HG03108 (cell line): ENCODE measurements at regions not wholly inside any gene's neighbourhood (a gene's known extent, or its start where the extent isn't known, plus 50 kb on each side); places are given as distances from the start of the nearest gene placed in this dataset.

ENCODE experiments used
- ATAC-seq: cut with Tn5 transposase; IDR thresholded peaks from one replicate; pipeline ENCODE4 v1.9.1; 2021; ENCODE audit warnings: moderate library complexity; ENCODE audit not compliant: unreplicated experiment

DNA sequence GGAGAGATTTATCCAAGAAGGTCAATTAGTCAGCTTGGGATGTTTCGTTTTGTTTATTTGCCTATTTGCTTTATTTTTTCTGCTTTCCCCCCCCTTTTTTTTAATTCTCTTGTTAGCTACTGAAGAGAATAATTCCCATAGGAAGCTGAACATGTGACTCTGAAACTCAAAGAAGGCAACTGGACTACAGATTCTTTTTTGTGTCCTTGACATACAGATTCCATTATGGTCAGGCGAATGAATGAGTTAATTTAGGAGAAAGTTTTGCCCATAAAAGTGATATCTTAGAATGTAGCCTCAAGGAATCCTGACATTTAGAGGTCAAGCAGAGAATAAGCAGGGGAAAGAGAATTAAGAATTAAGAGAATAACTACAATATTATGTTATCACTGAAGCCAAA lies 514.2 kb upstream of the LINC00305 start:
- ATAC-seq = no peak

DNA sequence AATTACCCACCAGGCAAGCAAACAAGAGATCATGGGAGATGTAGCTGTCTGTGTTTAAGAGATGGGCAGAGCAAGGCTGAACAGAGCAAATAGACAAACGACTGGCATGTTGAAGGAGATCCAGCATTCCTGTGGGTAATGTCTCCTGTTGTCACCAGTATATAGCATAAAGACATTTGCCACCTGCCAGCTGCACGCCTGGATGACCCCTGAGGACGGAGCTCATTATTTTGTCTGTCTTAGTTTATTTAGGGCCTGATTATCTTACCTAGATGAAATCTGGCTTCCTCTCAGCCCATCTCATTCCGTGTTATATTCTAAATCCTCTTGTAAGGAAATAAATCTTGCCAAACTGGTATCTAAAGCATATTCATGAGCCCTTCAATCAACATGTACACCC lies 510.3 kb upstream of the LINC00305 start:
- no peak for ATAC-seq

DNA sequence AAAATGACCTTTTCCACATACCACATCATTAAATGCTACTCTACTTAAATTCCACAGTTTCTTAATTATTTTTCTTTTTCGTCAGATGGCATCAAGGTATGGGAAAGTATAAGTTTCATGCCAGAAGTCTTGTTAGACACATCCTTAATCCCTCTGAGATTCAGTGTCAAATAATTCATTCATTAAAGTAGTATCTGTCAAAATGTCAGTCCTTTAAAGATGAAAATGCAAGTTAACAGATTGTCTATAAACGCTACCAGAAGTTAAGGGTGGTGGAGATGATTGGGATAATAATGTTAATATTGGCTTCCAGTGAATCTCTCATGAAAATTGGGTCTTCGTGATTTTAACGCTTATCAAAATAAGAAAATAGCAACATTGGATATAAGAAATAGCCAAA lies 504.2 kb upstream of the LINC00305 start:
- ATAC-seq = no peak

DNA sequence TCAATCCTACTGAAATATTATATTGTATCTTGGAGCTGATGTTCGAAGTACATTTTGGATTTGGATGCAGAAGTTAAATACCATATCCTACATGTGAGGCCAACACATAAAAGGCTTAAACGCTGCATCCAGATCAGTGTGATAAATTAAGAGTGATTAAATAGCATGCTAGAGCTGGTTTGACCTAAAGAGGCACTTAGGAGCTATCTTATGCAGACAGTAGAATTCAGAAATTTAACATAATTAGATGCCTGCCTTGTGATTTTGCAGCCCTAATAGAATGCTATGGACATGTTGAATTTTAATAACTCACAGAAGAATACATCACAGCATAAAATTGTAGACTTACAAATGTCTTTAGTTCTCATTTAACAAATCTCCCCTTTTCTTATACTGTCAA lies 501.2 kb upstream of the LINC00305 start:
- no peak for ATAC-seq

DNA sequence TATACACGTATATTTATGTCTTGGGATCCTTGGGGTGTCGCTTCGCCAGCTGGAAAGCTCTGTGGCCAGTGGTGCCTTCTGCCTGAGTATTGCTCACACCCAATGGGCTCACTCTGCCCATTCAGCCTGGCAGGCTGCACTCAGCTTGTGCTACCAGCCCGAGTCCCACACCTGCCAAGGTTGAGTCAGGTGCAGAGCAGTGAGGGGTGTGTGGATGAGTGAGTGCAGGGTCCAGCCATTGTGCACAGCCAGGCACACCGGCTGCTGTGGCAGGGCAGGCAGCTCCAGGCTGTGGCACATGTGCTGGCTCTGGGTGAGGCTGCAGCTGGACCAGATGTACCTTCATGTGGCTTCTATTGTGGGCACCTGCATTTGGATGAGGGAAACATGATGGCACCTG lies 496.9 kb upstream of the LINC00305 start:
- ATAC-seq = no peak

DNA sequence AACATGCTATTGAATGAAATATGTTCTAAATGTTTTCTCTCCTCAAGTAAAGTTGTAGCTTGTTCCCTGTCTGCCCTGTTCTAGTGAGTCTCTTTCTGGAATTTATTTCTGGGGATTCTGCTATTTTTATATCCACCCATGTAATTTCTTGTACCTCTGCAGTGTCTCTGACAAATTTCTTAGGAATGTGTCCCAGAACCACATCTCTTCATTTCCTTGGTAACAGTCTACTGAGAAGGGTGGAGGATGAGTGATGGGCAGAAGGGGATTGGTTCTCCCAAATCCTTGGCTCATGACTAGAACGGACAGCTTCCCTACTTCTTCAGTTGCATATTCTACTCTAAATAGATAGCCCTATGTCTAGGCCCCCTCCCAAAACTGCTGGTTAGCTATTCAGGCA lies 490.6 kb upstream of the LINC00305 start:
- no peak for ATAC-seq

DNA sequence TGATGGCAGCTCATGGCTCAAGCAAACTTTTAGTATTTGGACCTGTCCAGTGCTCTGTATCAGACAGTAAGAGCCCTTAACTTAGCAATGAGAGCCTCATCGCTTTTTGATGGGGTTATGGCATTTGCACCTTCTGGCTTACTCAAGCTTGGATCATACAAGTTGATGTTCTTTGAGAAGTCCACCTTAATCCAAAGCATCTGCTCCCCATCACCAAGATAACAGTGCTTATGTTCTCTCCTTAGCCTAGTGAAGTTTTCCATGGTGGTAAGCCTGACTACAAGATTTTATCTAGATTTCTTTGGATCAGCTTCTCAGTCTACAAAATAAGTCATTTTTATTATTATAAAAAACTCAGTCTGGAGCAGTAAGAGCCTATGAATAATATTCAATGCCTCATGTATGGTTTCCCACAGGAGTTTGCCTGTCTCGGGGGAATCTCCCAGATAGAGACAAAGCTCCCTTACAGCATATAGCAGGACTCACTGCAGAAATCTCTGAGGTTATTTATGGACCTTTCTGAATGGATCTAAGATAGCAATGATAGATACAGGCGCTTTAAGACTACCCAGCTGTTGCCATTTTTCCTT lies 472.2 kb upstream of the LINC00305 start:
- no peak for ATAC-seq

DNA sequence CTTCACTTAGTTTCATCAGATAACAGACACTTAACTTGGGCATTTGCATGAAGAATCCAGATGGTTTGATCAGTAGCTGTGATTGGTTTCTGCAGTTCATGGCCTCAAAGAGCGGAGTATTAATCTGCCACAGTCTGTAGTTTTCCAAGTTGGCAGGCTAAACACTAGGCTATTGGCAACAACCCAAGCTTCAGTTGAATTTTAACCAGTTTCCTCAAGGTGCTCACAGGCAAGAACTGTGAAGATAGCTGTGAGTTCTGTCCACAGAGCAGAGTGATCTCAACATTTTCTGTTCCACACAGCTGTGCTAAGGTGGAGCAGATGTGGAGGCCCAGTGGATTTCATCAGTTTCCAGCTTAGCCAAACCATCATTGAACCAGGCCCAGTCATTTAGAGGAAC lies 469.5 kb upstream of the LINC00305 start:
- no peak for ATAC-seq

DNA sequence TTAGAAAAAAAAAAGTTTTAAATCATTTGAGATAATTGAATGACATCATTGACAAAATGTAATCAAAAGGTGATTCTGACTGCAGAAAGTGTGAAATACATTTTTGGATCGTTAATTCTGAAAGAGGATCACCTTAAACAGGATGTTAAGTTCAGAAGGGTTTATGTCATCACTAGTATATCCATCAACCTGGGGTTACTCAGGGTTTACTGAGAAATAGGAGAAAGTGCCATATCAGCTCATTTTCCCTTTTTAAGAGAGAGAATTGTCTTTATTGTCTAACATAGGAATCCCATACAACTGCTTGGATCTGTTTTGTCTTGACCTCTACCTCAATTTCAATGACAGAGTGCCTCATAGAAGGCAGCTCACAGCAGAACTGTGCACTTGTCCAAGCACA lies 466.1 kb upstream of the LINC00305 start:
- no peak for ATAC-seq

DNA sequence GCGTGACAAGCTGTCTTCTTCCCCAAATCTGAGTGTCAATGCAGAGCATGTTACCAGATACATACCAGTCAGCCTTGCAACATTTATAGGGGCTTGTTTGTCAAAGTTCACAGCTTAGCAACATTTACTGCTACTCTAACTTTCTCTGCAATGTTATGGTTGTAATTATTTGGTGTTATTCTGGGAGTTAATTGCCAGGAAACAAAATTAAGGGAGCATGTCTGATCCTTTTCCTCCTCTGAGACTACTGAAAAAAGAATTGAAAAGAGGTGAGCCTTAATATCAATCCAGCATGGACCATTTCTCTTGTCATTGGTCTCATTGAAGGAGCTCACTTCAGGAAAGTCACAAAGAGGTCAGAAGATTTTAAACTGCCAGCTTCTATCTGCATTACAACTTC lies 465.6 kb upstream of the LINC00305 start:
- ATAC-seq = no peak

DNA sequence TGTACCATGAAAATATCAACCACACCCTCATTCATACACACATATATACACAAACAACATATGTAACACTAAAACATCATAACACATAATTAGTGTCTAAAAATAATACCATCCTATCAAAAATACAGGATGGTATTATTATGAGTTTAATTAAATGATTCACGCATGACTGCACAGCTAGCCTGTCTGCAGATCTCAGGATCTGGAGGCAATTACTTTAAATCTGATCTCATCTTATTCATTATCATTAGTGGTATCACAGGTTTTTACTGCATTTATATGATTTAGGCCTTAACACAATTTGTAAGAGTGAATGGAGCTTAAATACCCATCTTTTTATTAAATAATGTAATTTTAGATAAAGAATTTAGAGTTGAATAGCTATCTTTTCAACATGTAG lies 443.4 kb upstream of the LINC00305 start:
- no peak for ATAC-seq

DNA sequence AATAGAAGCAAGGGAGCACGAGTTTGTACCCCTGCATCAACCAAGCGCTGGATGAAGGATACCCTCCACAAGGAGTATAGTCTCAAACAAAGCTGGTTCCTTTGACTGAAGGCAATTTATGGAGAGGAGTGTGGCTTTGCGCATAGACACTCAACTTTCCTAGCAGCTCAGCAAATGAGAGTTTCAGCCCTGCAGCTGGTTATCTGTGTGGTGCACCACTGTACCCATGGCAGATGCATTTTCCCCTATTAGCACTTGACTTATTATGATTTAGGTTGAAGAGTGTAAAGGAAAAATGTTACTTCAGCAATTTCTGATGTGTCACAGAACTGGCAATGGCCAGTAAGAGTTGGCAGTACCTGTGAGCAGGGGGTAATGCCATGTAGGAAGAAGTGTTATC lies 440.1 kb upstream of the LINC00305 start:
- ATAC-seq = no peak

DNA sequence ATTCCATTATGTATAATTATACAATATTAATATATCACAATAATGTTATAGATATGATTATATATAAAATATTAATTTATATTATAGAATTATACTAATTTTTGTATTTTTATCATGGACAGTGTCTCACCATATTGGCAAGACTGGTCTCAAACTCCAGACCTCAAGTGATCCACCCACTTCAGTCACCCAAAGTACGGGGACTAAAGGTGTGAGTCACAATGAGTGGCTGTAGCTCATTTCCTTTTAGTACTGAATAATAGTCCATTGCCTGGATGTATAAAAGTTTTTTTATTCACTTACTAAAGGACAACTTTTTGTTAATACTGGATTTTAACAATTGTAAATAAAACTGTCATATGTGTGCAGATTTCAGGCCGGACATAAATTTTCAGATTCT lies 417.6 kb upstream of the LINC00305 start:
- ATAC-seq = no peak

DNA sequence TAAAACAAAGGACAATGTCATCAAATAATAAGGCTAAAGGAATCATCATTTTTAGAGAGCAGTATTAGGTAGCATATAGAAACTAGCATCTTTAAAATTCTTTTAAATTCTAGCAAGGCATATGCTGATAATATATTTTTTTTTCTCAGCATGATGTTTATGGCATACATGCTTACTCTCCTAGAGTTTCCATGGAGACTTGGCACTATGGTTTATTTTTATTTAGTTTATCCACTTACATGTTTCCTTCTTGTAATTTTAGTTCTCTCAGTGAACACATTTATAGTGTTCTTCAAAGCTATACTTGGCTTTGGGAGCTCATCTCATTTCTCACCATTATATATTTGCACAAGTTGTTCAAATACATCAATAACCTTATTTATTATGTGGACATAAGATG lies 413.8 kb upstream of the LINC00305 start:
- no peak for ATAC-seq

DNA sequence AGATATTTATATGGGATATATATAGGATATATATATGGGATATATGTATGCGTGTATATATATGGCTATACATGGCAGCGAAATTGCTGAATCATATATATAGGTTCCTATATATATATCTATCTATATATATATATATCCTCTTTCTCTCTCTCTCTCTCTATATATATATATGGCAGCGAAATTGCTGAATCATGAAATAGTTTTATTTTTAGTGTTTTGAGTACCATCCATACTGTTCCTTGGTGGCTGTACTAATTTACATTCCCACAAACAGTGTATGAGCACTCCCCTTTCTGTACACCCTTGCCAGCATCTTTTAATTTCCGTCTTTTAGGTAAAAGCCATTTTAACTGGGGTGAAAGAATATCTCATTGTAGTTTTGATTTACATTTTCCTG lies 397.6 kb upstream of the LINC00305 start:
- no peak for ATAC-seq

DNA sequence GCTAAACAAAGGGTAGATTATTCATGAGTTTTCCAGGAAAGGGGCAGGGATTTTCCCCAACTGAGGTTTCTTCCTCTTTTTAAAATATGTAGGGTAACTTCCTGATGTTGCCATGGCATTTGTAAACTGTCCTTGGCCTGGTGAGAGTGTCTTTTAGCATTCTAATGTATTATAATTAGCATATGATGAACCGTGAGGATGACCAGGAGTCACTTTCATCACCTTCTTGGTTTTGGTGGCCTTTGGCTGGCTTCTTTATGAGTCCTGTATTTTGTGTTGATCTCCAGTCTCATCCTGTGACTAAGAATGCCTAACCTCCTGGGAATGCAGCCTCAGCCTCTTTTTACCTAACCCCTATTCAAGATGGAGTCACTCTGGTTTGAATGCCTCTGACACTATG lies 391.0 kb upstream of the LINC00305 start:
- no peak for ATAC-seq

DNA sequence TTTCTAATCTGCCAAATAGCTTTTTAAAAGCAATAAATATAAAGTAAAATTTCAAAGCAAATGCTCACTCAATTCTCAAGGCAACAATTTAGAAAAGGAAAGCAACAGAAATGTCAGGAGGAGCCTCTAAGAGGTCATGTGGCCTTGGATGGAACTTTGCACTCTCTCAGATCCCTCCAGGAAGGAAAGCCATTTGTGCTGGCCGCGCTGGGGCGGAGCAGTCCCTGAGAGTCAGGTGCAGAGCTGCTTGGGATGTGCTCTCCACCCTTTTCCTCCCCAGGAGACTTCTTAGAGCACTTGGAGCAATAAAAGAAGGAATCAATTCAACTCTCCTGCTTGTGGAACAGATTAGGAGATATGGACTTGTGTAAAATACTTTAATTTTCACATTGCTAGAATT lies 379.8 kb upstream of the LINC00305 start:
- no peak for ATAC-seq

DNA sequence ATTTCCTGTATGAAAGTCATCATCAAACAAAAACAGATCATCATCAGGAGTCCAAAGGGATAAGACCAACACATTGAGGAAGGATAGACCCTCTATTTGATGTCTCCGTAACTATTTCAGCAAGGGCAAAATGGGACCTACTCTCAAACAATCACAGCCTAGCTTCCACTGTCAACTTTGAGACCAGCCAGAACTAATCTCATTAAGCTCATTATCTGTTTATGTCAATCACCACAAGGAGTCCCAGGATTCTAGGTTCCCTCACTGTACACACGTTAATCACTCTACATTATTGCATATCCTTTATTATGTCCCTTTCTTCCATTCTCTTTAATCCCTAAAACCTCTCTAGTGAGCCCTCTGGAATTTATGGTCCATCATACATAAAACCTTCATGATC lies 370.3 kb upstream of the LINC00305 start:
- no peak for ATAC-seq

DNA sequence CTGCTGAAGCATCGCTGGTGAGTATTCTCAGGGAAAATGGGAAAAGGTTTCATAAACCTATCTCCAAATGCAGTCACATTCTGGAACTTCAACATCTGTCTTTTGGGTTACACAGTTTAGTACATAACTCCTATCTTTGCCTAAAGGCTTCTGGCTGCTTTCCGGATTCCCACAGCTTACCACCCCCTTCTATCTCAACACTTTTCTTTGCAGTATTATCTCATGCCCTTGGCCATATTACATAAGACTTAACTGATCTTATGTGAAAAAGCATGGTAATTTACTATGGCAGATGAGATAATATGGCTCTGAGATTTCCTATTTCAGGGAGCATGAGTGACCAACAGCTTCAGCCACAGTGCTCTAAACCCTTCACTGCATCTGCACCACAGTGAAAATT lies 369.3 kb upstream of the LINC00305 start:
- no peak for ATAC-seq

DNA sequence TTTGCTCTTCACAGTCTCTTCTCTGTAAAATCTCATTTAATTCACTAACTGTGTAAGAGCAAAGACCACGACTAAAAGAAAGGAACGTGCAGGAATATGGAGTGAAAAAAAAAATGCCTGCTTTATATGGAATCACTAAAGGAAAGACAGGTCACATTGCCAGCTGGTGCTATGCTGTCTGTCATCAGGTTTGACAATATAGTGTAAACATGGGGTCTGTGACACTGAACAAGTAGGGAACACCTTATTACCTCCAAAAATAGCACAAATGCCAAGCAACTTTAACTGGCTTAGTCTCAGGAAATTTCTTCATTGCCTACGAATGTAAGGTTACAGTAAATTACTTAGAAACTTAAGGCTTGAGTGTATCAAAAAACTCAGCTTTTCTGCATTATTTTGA lies 364.5 kb upstream of the LINC00305 start:
- ATAC-seq = no peak

DNA sequence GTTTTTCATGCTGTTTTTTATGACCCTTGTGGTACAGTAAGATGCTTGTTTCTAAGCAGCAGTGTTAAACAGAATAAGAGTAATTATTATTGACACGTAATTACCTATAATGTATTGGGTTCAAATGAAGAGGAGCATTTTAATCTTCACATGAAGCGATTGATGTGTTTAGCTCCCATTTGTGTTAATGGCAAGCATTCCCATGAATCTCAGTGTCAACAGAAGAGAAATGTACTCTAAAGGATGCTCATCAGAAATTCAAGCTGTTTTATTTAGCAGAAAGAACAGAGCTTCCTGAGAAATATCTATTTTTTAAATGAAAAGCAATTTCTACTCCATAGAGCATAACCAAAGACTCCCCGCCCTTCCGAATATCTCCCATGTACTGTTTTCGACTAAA lies 341.3 kb upstream of the LINC00305 start:
- ATAC-seq = no peak

DNA sequence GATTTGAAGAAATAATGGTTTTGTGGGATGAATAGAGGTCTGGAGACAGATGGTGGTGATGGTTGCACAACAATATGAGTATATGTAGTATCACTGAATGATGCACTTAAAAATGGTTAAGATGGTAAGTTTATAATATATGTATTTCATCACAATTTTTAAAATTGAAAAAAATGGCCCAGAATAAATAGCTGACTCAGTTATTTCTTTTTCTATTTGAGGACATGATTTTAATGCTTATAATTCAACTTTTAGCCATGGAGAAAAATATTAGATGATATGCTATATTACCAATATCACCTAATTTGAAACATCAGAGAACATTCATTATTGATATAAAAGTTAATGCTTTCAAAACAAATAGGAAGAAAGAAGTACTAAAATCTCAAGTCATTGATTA lies 339.8 kb upstream of the LINC00305 start:
- no peak for ATAC-seq

DNA sequence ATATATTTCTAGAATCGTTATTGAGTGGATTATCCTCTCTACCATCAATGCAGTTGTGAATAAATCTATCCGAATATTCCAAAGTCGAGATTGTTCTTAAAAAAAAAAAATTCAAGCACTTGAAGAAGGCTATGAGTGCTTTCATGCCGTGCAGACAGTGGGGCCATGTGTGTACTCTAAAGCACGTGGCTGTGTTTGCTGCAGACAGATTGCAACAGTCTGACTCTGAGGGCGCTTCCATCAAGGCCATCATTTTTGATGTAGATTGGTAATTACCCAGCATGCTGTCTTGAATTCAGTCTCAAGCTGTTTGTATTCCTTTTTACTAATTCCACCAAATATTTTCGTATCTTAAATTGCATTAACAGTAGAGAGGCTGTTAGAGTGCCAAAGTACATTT lies 325.9 kb upstream of the LINC00305 start:
- ATAC-seq = no peak

DNA sequence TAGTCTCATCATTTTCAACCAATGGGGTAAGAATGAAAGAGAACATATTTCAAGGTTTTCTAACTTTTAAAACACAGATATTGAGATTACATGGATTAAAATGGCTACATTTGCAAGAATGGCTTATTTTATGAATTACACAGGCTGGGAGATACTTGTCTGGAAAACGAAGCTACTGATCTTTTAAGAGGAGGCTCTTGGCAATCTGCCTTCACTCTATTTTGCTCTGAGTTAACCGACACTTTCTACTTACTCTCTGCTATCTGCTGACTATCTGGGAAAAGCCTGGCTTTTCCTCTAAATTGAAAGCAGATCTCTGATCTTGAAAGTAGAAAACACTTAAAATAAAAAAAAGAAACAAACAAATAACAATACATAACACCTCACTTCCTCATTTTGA lies 325.4 kb upstream of the LINC00305 start:
- no peak for ATAC-seq
